WTC11 (cell line): ENCODE measurements at regions not wholly inside any gene's neighbourhood (a gene's known extent, or its start where the extent isn't known, plus 50 kb on each side); places are given as distances from the start of the nearest gene placed in this dataset.

Experiments used
- ATAC-seq: fragments of 200-7000 bp; cut with Tn5 transposase; 2 replicates; pipeline ENCODE4 v1.10.0; 2021; ENCODE audit warnings: mild to moderate bottlenecking, moderate library complexity
- CTCF ChIA-PET: fragments of 300-600 bp; sonication (Branson Sonifier 250); formaldehyde crosslinking; loops from one replicate; lab custom pipeline; 2021; ENCODE audit warnings: antibody characterized with exemption; lab: Charles Lee
- POLR2A ChIA-PET: fragments of 350-600 bp; sonication (Branson Sonifier 250); formaldehyde crosslinking; loops from one replicate; lab custom pipeline; 2021; ENCODE audit warnings: antibody characterized with exemption; lab: Charles Lee
- DNase-seq: peaks from one replicate; pipeline ENCODE4 v3.0.0; 2021; ENCODE audit warnings: low spot score
- H3K27ac Mint-ChIP-seq: 2 replicates; pipeline ENCODE4 v1.8.0; 2021; ENCODE audit warnings: mixed read lengths
- H3K27me3 Mint-ChIP-seq: 2 replicates; pipeline ENCODE4 v1.8.0; 2021; ENCODE audit warnings: low read depth, mild to moderate bottlenecking, moderate library complexity, mixed read lengths
- H3K36me3 Mint-ChIP-seq: 2 replicates; pipeline ENCODE4 v1.8.0; 2021; ENCODE audit warnings: mixed read lengths
- H3K4me1 Mint-ChIP-seq: 2 replicates; pipeline ENCODE4 v1.8.0; 2022; ENCODE audit warnings: mixed read lengths
- H3K4me3 Mint-ChIP-seq: 2 replicates; pipeline ENCODE4 v1.8.0; 2021; ENCODE audit warnings: mild to moderate bottlenecking, moderate library complexity, mixed read lengths
- H3K9me3 Mint-ChIP-seq: 2 replicates; pipeline ENCODE4 v1.8.0; 2021; ENCODE audit warnings: mixed read lengths
- AFF4 ChIP-seq: sonication (generic); formaldehyde crosslinking; IDR thresholded peaks from 2 replicates; pipeline ENCODE4 v1.8.1; 2023; ENCODE audit warnings: mild to moderate bottlenecking, missing genetic modification reagents, borderline replicate concordance
- CREB1 ChIP-seq: sonication (generic); formaldehyde crosslinking; IDR thresholded peaks from 2 replicates; pipeline ENCODE4 v1.8.0; 2023; ENCODE audit warnings: mild to moderate bottlenecking, missing genetic modification reagents
- E2F5 ChIP-seq: sonication (generic); formaldehyde crosslinking; IDR thresholded peaks from 2 replicates; pipeline ENCODE4 v1.8.1; 2022; ENCODE audit warnings: mild to moderate bottlenecking, moderate library complexity, missing genetic modification reagents
- FOXJ3 ChIP-seq: sonication (generic); formaldehyde crosslinking; IDR thresholded peaks from 2 replicates; pipeline ENCODE4 v1.9.0; 2021; ENCODE audit warnings: missing genetic modification reagents, mild to moderate bottlenecking, borderline replicate concordance
- FOXK1 ChIP-seq: sonication (generic); formaldehyde crosslinking; IDR thresholded peaks from 2 replicates; pipeline ENCODE4 v1.8.0; 2022; ENCODE audit warnings: mild to moderate bottlenecking, moderate library complexity, missing genetic modification reagents
- GRHL2 ChIP-seq: fragments of 250-450 bp; sonication (Bioruptor Pico); IDR thresholded peaks from 2 replicates; pipeline ENCODE4 v1.8.0; 2022; ENCODE audit warnings: mild to moderate bottlenecking, moderate library complexity; ENCODE audit not compliant: insufficient replicate concordance, severe bottlenecking
- HMGA2 ChIP-seq: fragments of 250-450 bp; sonication (Bioruptor Pico); IDR thresholded peaks from 2 replicates; pipeline ENCODE4 v1.4.0; 2021; ENCODE audit warnings: mild to moderate bottlenecking, moderate library complexity
- IRF1 ChIP-seq: sonication (generic); formaldehyde crosslinking; IDR thresholded peaks from 2 replicates; pipeline ENCODE4 v1.8.0; 2023; ENCODE audit warnings: missing genetic modification reagents
- JUN ChIP-seq: sonication (generic); formaldehyde crosslinking; IDR thresholded peaks from 2 replicates; pipeline ENCODE4 v1.8.0; 2023; ENCODE audit warnings: mild to moderate bottlenecking, missing genetic modification reagents
- MYBL2 ChIP-seq: sonication (generic); formaldehyde crosslinking; IDR thresholded peaks from 2 replicates; pipeline ENCODE4 v1.8.1; 2023; ENCODE audit warnings: mild to moderate bottlenecking, moderate library complexity, missing genetic modification reagents
- NFE2L1 ChIP-seq: sonication (generic); formaldehyde crosslinking; IDR thresholded peaks from 2 replicates; pipeline ENCODE4 v1.8.1; 2023; ENCODE audit warnings: missing genetic modification reagents
- NR3C1 ChIP-seq: sonication (generic); formaldehyde crosslinking; conservative IDR thresholded peaks from 2 replicates; pipeline ENCODE4 v1.8.1; 2023; ENCODE audit warnings: low read depth, mild to moderate bottlenecking, missing genetic modification reagents
- STAT6 ChIP-seq: sonication (generic); formaldehyde crosslinking; conservative IDR thresholded peaks from 2 replicates; pipeline ENCODE4 v1.8.1; 2023; ENCODE audit warnings: mild to moderate bottlenecking, low read depth, missing genetic modification reagents, moderate library complexity
- USF2 ChIP-seq: sonication (generic); formaldehyde crosslinking; IDR thresholded peaks from 2 replicates; pipeline ENCODE4 v1.8.1; 2023; ENCODE audit warnings: mild to moderate bottlenecking, missing genetic modification reagents, moderate library complexity
- ZBTB43 ChIP-seq: sonication (generic); formaldehyde crosslinking; IDR thresholded peaks from 2 replicates; pipeline ENCODE4 v1.8.1; 2023; ENCODE audit warnings: mild to moderate bottlenecking, missing genetic modification reagents
- ZNF138 ChIP-seq: sonication (generic); formaldehyde crosslinking; conservative IDR thresholded peaks from 2 replicates; pipeline ENCODE4 v1.8.1; 2022; ENCODE audit warnings: mild to moderate bottlenecking, moderate library complexity, missing genetic modification reagents
- ZNF396 ChIP-seq: fragments of 250-450 bp; sonication (Bioruptor Pico); IDR thresholded peaks from 2 replicates; pipeline ENCODE4 v1.8.0; 2021; ENCODE audit warnings: mild to moderate bottlenecking, moderate library complexity, borderline replicate concordance

GRCh38 chr1:119217309-119217828 is 76.9 kb upstream of the WARS2 start:
- POLR2A ChIA-PET = no interaction called here
- no peaks in the 10 kb centered on the region for H3K4me1 Mint-ChIP-seq
- no peaks in the 10 kb centered on the region for H3K27me3 Mint-ChIP-seq
- TF ChIP-seq NR3C1 (CRISPR knock-in tag) (no peak), ZNF138 (CRISPR knock-in tag) (no peak), ZNF396 (CRISPR knock-in tag) (no peak), FOXK1 (CRISPR knock-in tag) (no peak), AFF4 (CRISPR knock-in tag) (no peak)
- ATAC-seq (no peak), DNase-seq (no peak)
- no peaks in the 10 kb centered on the region for H3K36me3 Mint-ChIP-seq
- H3K9me3 Mint-ChIP-seq = 0 out of 2 replicates have a peak, but pooled peaks cover 3% of the 10 kb centered on the region
- CTCF ChIA-PET = interaction anchor here (1.2 to 1.6 kb wide), 2 partner anchors 58 to 59 kb away, joined by 4 to 5 read pairs; no protein-coding TSS in a partner anchor
- no peak overlapping the region for H3K4me3 Mint-ChIP-seq
- H3K27ac Mint-ChIP-seq = no peak overlapping the region

- no peak for ATAC-seq
Measured at GRCh38 chr1:119219711-119220110, 79.3 kb upstream of the WARS2 start.

GRCh38 chr1:119220991-119221390 is 80.5 kb upstream of the WARS2 start:
- ChIA-PET CTCF (no interaction called here), POLR2A (no interaction called here)
- Mint-ChIP-seq H3K27me3 (no peaks in the 10 kb centered on the region), H3K27ac (no peak overlapping the region), H3K4me1 (no peaks in the 10 kb centered on the region)
- ATAC-seq = no peak
- DNase-seq = no peak
- TF ChIP-seq HMGA2 (CRISPR knock-in tag) (no peak), ZBTB43 (CRISPR knock-in tag) (no peak), STAT6 (CRISPR knock-in tag) (no peak)
- TF ChIP-seq, all 79 proteins: peak for 0
- no peaks in the 10 kb centered on the region for H3K9me3 Mint-ChIP-seq
- no peaks in the 10 kb centered on the region for H3K36me3 Mint-ChIP-seq
- H3K4me3 Mint-ChIP-seq = no peak overlapping the region

More at GRCh38 chr1:119219711-119220110, 79.3 kb upstream of the WARS2 start:
- H3K4me3 Mint-ChIP-seq = no peak overlapping the region
- H3K9me3 Mint-ChIP-seq = no peaks in the 10 kb centered on the region
- ChIA-PET CTCF (no interaction called here), POLR2A (no interaction called here)
- TF ChIP-seq NR3C1 (CRISPR knock-in tag) (no peak), JUN (CRISPR knock-in tag) (no peak), E2F5 (CRISPR knock-in tag) (no peak), MYBL2 (CRISPR knock-in tag) (no peak), GRHL2 (CRISPR knock-in tag) (no peak), NFE2L1 (no peak), FOXJ3 (CRISPR knock-in tag) (no peak), USF2 (CRISPR knock-in tag) (no peak), IRF1 (CRISPR knock-in tag) (no peak), CREB1 (CRISPR knock-in tag) (no peak)
- H3K4me1 Mint-ChIP-seq = no peaks in the 10 kb centered on the region
- DNase-seq = no peak
- H3K27ac Mint-ChIP-seq = no peak overlapping the region
- no peaks in the 10 kb centered on the region for H3K36me3 Mint-ChIP-seq
- H3K27me3 Mint-ChIP-seq = no peaks in the 10 kb centered on the region
